Brain microvascular endothelial cell (primary cell): ENCODE measurements at regions not wholly inside any gene's neighbourhood (a gene's known extent, or its start where the extent isn't known, plus 50 kb on each side); places are given as distances from the start of the nearest gene placed in this dataset.

Experiments
- DNase-seq: peaks from one replicate; pipeline ENCODE4 v3.0.0-alpha.2; 2020
- H3K27ac ChIP-seq: fragments of 250-450 bp; sonication (Bioruptor Pico); 2 replicates; pipeline ENCODE4 v1.5.1; 2020; ENCODE audit warnings: mild to moderate bottlenecking, moderate library complexity
- H3K27me3 ChIP-seq: fragments of 250-450 bp; sonication (Bioruptor Pico); replicated peaks from 2 replicates; pipeline ENCODE4 v1.5.1; 2020; ENCODE audit warnings: mild to moderate bottlenecking
- H3K36me3 ChIP-seq: fragments of 250-450 bp; sonication (Bioruptor Pico); replicated peaks from 2 replicates; pipeline ENCODE4 v1.5.1; 2020; ENCODE audit warnings: mild to moderate bottlenecking
- H3K4me3 ChIP-seq: 2 replicates; pipeline ENCODE4 v1.5.1; 2011; ENCODE audit warnings: low read depth, mild to moderate bottlenecking, control low read depth, low read length, moderate library complexity
- CTCF ChIP-seq: IDR thresholded peaks from 2 replicates; pipeline ENCODE4 v1.5.1; 2011; ENCODE audit warnings: low read depth, mild to moderate bottlenecking, moderate library complexity, low read length, control low read depth, inconsistent platforms; ENCODE audit errors: missing control alignments
- in situ Hi-C: cut with HindIII; loops from 2 replicates; pipeline ENCODE4 v1.10.0; 2017; ENCODE audit warnings: low sequenced_read_pairs, low pct_ligation_motif_present

GRCh38 chr4:30945586-30945985 lies 225.4 kb downstream of the PCDH7 start:
- no peaks in the 10 kb centered on the region for H3K36me3 ChIP-seq
- in situ Hi-C loops, result no loop called here
- H3K27me3 ChIP-seq, result no peaks in the 10 kb centered on the region
- TF ChIP-seq CTCF, result no peak
- H3K27ac ChIP-seq, result no peak overlapping the region
- H3K4me3 ChIP-seq, result no peak overlapping the region
- DNase-seq, result no peak

GRCh38 chr4:30946288-30946687 lies 226.1 kb downstream of the PCDH7 start:
- no peaks in the 10 kb centered on the region for H3K36me3 ChIP-seq
- no peak overlapping the region for H3K27ac ChIP-seq
- no peak overlapping the region for H3K4me3 ChIP-seq
- TF ChIP-seq CTCF, result no peak
- in situ Hi-C loops, result no loop called here
- no peaks in the 10 kb centered on the region for H3K27me3 ChIP-seq
- no peak for DNase-seq

GRCh38 chr4:30948653-30949052 lies 228.5 kb downstream of the PCDH7 start:
- no peaks in the 10 kb centered on the region for H3K36me3 ChIP-seq
- H3K27me3 ChIP-seq, result no peaks in the 10 kb centered on the region
- no peak for TF ChIP-seq CTCF
- DNase-seq, result peak; percentile 11
- no peak overlapping the region for H3K4me3 ChIP-seq
- in situ Hi-C loops, result no loop called here
- H3K27ac ChIP-seq, result no peak overlapping the region

- in situ Hi-C loops, result no loop called here
- TF ChIP-seq CTCF, result no peak
- no peak overlapping the region for H3K4me3 ChIP-seq
- H3K36me3 ChIP-seq, result no peaks in the 10 kb centered on the region
- H3K27me3 ChIP-seq, result no peaks in the 10 kb centered on the region
- no peak for DNase-seq
- no peak overlapping the region for H3K27ac ChIP-seq
Measured at GRCh38 chr4:30950737-30951136, 230.6 kb downstream of the PCDH7 start.

- Histone ChIP-seq H3K27me3 (no peaks in the 10 kb centered on the region), H3K36me3 (no peaks in the 10 kb centered on the region), H3K4me3 (no peak overlapping the region), H3K27ac (no peak overlapping the region)
- no peak for DNase-seq
- TF ChIP-seq CTCF, result no peak
- in situ Hi-C loops, result no loop called here
Measured at GRCh38 chr4:30952526-30953219, 232.5 kb downstream of the PCDH7 start.

- H3K27ac ChIP-seq, result no peak overlapping the region
- no peak overlapping the region for H3K4me3 ChIP-seq
- no peaks in the 10 kb centered on the region for H3K27me3 ChIP-seq
- no peaks in the 10 kb centered on the region for H3K36me3 ChIP-seq
- in situ Hi-C loops, result no loop called here
- no peak for DNase-seq
- TF ChIP-seq CTCF, result no peak
Measured at GRCh38 chr4:30953799-30954198, 233.6 kb downstream of the PCDH7 start.
